ENCODE measurements at regions not wholly inside any gene's neighbourhood (a gene's known extent, or its start where the extent isn't known, plus 50 kb on each side); places are given as distances from the start of the nearest gene placed in this dataset.

DNA sequence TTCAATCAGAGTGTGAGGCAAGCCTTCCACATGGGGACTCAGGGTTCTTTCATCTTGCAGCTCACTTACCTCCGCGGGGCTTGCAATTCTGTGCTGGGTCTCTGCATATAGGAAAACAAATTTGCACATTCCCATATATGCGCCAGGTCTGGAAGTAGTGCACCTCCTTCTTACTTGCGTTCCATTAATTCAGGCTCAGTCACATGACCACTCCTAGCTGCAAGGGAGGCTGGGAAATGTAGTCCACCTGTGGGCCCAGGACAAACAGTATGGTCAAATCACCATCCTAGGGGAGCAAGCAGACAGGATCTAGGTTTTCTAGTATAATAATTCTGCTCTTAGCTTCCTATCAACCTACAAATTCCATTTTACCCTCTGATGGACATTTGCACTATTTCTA is 160.4 kb downstream of the AACS start:
- DNase-seq (ENCODE audit: low read depth) = no peak

- no peak for DNase-seq (ENCODE audit: low read depth)
Observed at GRCh38 chr12:125228519-125229260, 163.5 kb downstream of the AACS start.

DNA sequence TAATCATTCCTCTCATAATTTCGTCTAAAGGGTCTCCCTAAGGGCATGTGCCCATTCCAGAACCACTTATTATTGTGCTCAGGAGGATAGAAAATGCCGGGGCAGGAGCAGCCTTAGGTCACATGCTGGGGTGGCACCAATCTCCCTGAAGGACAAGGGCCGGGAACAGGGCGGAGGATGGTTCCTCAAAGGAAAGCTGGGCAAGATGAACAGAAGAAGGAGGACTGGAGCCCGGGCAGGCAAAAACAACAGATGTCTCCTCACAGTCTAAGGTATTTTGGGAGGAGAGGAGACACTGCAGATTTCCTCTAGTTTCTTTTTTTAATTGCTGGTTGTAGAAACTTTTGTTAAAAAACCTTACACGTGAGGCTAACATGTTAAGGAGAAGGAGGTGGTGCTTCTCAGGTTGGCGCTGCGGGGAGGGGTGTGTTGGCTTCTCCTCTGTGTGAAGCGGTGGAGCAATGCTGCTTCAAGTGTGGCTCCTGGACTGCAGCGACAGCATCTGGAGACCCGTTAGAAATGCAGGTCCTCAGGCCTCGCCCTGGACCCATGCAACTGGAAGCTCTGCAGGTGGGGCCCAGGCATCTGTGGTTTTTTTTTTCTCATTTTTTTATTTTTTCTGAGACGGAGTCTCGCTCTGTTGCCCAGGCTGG is 164.8 kb downstream of the AACS start:
- no peak for DNase-seq (ENCODE audit: low read depth)

DNA sequence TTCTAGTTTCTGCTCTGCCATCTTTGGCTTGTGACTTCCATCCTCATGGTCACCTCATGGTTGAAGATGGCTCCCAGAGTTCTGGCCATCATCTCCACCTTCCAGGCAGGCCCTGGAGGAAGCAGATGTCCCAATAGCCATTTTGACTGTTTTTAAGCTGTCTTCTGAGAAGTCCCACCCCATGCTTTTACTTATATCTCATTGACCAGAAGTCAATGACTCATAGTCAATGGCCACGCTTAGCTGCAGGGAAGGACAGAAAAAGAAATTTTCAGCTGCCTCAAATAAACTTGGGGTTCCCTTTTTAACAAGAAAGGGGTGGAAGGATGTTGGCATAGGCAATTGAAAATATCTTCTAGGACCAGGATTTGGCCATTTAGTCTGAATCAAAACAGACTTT is 168.1 kb downstream of the AACS start:
- no peak for DNase-seq (ENCODE audit: low read depth)

DNA sequence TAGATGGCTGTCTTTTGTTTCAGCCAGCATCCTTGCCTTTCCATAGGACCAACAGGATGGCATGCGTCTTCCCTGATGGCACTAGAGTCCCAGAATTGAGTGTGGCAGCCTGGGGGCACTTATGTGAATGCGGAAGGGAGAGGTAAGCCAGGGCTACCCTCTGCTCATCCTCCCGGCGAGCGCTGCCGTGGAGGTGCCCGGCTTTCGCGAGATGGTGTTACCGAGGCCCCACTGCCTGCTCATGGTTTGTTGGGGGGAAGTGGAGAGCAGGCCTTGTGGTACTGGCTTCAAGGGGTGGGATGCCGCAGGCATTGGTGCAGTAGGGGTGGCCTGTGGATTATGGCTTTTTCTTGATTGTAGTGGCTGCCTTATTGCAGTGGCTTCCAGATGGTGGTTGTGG is 174.3 kb downstream of the AACS start:
- DNase-seq (ENCODE audit: low read depth) = no peak

- DNase-seq (ENCODE audit: low read depth) = no peak
Observed at GRCh38 chr12:125240717-125241116, 175.5 kb downstream of the AACS start.

GRCh38 chr12:125243811-125244210 is 178.6 kb downstream of the AACS start:
- DNase-seq (ENCODE audit: low read depth) = no peak

- DNase-seq (ENCODE audit: low read depth) = no peak
Observed at GRCh38 chr12:125244338-125244737, 179.1 kb downstream of the AACS start.

DNA sequence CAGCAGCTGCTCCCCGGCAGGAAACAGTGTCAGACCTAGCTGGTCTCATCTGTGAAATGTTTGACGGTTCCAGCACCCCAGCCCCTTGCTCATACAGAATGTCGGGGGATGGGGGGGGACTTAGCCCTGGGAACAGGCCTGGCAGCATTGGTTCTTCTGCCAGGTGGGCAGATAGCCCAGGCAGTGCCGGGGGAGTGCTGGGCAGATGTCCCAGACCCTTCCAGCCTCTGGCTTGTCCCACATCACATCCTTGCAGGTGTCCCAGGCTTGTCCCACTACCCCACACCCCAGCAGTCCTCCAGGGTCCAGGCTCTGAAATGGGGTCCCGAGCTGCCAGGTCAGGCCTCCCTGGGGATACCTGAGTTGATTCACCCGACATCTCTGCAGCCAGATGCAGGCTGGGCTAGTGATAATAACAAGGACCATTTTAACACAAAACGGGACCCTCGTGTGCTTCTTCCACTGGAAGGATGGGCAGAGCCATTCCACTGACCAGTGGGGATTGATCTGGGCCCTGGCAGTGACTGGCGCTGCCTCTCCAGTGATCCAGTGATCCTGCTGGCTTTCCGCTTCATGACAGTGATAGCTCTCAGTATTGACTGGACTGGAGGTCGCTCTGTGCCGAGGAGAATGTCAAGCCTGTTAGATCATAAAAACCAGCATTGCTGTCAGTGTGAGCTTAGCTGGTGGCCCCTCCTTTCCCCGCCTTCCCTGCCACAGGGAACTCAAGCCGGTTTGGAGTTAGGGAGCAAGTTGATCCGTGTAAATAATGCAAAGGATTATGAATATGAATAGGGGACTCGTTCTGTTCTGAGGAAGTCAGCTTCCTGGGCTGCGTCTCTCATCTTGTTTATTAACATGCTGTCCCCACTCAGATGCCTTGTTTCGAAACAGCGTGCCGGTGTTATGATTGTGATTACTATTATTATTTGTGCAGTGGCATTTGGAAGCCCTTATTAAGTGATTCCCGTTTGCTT is 180.6 kb downstream of the AACS start:
- no peak for DNase-seq (ENCODE audit: low read depth)

DNA sequence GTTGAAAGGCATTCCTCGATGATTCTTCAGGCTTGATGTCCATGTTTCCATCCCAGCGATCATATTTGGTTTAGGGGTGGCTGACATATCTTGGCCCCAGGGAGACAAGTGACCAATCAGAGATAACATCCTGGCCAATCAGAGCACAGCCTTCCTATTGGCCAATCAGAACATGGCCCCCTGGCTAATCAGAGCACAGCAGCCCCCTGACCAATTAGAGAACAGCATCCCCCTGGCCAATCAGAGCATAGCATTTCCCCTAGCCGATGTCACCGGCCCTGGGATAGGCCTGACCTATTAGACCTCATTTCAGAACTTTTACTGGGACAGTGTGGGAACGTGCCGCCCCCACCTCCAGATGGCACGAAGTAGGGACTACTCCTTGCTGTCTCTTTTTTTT is 182.2 kb downstream of the AACS start:
- no peak for DNase-seq (ENCODE audit: low read depth)

- no peak for DNase-seq (ENCODE audit: low read depth)
Observed at GRCh38 chr12:125249066-125249824, 184.0 kb downstream of the AACS start.

DNA sequence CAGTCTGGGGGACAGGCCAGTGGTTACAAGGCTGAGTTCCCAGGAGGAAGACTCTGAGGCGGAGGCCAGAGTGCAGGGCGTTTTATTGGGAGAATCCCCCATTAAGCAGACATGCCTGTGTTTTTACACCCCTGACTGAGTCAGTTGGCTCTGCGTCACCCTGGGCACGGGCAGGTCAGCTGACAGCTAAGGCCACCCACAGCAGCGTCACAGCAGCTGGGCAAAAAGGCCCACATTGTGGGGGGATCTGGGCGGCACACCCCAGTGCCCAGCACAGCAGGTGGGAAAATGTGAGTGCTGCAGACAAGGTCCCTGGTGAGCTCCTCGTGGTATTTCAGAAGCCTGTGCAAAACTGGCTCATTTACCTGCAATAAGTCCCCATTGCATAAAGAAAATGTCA is 184.7 kb downstream of the AACS start:
- no peak for DNase-seq (ENCODE audit: low read depth)

DNA sequence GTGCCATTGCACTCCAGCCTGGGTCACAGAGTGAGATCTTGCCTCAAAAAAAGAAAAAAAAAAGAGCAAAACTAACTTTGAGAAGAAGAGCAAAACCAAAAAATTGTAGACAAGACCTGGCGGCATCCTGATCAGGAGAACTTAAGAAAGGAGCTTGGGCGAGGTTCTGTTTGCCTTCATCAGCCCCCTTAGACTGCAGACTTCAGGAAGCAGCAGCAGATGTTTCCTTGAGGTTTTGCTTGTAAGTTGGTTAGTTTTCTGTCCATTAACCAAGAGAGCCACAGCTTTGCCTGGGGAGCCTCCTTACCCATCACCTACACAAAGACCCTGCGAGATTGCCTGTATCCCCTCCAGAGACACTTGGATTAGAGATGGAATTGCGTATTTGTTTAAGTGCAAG is 189.0 kb downstream of the AACS start:
- no peak for DNase-seq (ENCODE audit: low read depth)

- DNase-seq (ENCODE audit: low read depth) = no peak
Observed at GRCh38 chr12:125254856-125255255, 189.6 kb downstream of the AACS start.

DNA sequence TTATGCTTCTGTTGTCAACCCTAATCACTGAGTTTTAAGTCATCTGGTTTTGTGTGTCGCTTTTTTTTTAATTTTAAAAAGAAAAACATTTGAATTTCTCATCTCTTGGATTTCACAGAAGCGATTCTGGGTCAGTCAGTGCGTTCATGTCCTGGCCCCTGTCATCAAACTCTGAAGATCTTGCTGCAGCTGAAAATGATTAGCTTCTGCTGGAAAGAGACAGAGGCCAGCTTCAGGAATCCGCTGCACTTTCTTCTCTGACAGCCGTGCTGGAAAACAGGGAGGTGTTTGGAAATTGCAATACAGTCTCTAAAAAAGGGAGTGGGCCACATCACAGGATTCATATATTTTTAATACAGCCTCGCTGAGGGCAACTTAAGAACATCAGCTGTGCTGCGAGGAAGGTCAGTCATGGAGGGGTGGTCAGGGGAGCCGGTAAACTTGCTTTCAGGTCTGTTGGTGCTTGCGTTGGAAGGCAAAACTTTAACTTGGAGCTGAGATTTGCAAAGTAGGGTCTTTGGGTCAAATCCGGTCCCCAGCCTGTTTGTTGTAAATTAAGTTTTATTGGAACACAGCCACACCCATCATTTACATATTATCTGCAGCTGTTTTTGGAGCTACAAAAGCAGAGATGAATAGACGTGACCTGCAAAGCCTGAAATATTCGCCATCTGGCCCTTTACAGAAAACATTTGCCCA is 190.8 kb downstream of the AACS start:
- DNase-seq (ENCODE audit: low read depth) = no peak

DNA sequence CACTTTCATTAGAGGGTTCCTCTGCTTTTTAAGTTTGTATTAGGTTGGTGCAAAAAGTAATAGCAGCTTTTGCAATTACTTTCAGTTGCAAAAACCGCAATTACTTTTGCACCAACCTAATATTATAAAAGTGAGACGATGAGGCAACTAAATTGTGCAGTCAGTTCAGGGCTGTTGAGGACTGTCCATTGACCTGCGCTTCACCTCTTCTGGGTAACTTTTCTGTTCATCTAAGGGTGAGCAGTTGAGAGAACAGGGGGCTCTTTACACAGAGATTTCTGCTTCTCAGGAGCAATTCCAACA is 191.3 kb downstream of the AACS start:
- no peak for DNase-seq (ENCODE audit: low read depth)

- DNase-seq (ENCODE audit: low read depth) = no peak
Observed at GRCh38 chr12:125259178-125259867, 194.1 kb downstream of the AACS start.

- no peak for DNase-seq (ENCODE audit: low read depth)
Observed at GRCh38 chr12:125262851-125263250, 197.6 kb downstream of the AACS start.

DNA sequence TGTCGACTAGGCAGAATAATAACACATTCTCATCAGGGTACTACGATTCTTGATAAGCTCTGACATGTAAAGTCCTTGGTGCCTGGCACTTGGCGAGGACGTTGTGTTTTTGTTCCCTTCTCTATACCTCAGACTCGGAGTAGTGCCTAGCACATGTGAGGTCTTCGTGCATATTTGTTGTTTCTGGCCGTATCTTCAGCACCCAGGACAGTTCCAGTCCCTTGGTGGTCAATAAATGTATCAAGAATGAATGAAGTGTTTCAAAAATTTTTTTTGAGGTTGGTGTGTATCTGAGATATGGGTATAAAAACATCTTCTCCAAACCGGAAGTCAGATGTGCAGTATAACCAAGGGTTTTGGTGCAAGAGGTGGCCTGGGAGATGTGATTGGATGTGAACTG is 198.2 kb downstream of the AACS start:
- DNase-seq (ENCODE audit: low read depth) = no peak

DNA sequence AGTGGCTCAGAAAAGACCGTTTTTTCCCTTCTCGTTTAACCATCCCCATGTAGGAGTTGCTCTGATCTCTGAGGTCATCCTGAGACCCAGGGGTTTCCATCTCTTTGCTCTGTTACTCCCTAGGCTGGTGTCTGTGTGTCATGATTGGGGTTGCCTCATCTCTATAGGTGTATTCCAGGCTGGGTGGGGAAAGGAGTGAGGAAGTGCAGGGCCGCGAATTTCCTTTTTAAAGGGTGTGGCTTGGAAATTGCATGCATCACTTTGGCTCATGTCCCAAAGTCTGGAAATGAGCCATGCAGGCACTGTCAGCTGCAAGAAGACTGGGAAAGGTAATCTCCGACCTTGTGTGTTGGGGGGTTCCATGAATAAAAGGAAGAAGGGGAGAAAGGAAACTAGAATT is 201.9 kb downstream of the AACS start:
- DNase-seq (ENCODE audit: low read depth) = no peak

DNA sequence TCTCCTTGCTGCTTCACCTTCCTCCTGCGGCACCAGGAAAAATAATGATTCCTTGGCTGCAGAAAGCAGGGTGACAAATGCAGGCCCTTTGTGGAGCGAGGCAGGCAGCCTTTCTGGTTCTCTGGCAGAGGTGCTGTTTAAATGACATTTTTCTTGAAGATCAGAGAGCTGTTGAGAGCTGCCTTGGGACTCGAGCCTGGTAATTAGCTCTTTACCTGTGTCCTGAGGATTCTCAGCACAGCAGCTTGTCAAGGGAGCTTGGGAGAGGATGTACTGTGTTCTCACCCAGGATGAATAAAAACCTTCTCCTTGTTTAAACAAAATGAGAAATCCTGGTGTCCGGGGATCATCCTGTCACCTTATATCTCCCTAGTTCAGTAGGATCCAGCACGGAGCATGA is 204.0 kb downstream of the AACS start:
- DNase-seq (ENCODE audit: low read depth) = no peak

Measured in activated T-cell treated with anti-CD3 and anti-CD28 coated beads for 1 hour (primary cell).